NB4 (cell line): ENCODE measurements at regions not wholly inside any gene's neighbourhood (a gene's known extent, or its start where the extent isn't known, plus 50 kb on each side); places are given as distances from the start of the nearest gene placed in this dataset.

Experiments
- MYC ChIP-seq: IDR thresholded peaks from 2 replicates; pipeline ENCODE4 v1.6.1; 2011; ENCODE audit warnings: low read depth, low read length
- POLR2A ChIP-seq: IDR thresholded peaks from 2 replicates; pipeline ENCODE4 v1.6.1; 2011; ENCODE audit warnings: mild to moderate bottlenecking; ENCODE audit not compliant: insufficient read length; ENCODE audit errors: extremely low read depth
- TF ChIP-seq, protein P1 (sequence below): IDR thresholded peaks from one replicate; pipeline ENCODE4 v1.5.1; 2012; ENCODE audit warnings: low read depth, low read length

DNA sequence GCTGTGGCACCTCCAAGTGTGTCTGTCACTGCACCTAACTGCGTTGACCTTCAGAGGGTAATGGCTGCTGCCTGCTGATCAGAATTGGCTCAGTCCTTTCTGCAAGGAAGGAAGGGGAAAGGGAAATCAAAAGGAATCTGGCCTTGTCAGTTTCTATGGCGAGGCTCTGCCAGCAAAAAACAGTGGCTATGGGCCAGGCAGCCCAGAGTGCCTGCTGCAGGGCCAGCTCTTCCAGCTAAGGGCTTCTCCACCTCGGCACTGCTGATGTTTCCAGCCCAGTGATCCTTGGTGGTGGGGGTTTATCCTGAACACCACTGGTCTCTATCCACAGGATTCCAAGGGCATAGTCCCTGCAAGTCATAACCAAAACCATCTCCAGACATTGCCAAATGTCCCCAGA is 184.3 kb downstream of the TJP1 start:
- TF ChIP-seq POLR2A (no peak), MYC (no peak)
- TF ChIP-seq, protein P1, sequence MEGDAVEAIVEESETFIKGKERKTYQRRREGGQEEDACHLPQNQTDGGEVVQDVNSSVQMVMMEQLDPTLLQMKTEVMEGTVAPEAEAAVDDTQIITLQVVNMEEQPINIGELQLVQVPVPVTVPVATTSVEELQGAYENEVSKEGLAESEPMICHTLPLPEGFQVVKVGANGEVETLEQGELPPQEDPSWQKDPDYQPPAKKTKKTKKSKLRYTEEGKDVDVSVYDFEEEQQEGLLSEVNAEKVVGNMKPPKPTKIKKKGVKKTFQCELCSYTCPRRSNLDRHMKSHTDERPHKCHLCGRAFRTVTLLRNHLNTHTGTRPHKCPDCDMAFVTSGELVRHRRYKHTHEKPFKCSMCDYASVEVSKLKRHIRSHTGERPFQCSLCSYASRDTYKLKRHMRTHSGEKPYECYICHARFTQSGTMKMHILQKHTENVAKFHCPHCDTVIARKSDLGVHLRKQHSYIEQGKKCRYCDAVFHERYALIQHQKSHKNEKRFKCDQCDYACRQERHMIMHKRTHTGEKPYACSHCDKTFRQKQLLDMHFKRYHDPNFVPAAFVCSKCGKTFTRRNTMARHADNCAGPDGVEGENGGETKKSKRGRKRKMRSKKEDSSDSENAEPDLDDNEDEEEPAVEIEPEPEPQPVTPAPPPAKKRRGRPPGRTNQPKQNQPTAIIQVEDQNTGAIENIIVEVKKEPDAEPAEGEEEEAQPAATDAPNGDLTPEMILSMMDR = no peak
